ENCODE measurements at regions not wholly inside any gene's neighbourhood (a gene's known extent, or its start where the extent isn't known, plus 50 kb on each side); places are given as distances from the start of the nearest gene placed in this dataset.
"Not testable (repeated sequence)": the region's sequence is repeated elsewhere in the genome, so short reads cannot be mapped to it uniquely, and the experiment has no call there.

GRCh38 chr10:78585952-78586351, 482.8 kb upstream of the ZMIZ1 start:
- DNase-seq (ENCODE audit: low spot score): no peak

- no peak for DNase-seq (ENCODE audit: low spot score)
These were observed 480.5 kb upstream of the ZMIZ1 start for GRCh38 chr10:78588194-78588811.

- no peak for DNase-seq (ENCODE audit: low spot score)
These were observed 479.1 kb upstream of the ZMIZ1 start for GRCh38 chr10:78589687-78590086.

GRCh38 chr10:78591066-78591465, 477.7 kb upstream of the ZMIZ1 start:
- no peak for DNase-seq (ENCODE audit: low spot score)

GRCh38 chr10:78594559-78595268, 474.1 kb upstream of the ZMIZ1 start:
- no peak for DNase-seq (ENCODE audit: low spot score)

GRCh38 chr10:78595269-78595619, 473.5 kb upstream of the ZMIZ1 start:
- DNase-seq (ENCODE audit: low spot score): no peak

- DNase-seq (ENCODE audit: low spot score): no peak
These were observed 472.2 kb upstream of the ZMIZ1 start for GRCh38 chr10:78596556-78596955.

- no peak for DNase-seq (ENCODE audit: low spot score)
These were observed 470.8 kb upstream of the ZMIZ1 start for GRCh38 chr10:78597796-78598555.

- DNase-seq (ENCODE audit: low spot score): no peak
These were observed 469.5 kb upstream of the ZMIZ1 start for GRCh38 chr10:78599122-78599853.

GRCh38 chr10:78600121-78600665, 468.6 kb upstream of the ZMIZ1 start:
- no peak for DNase-seq (ENCODE audit: low spot score)

GRCh38 chr10:78600740-78601139, 468.0 kb upstream of the ZMIZ1 start:
- no peak for DNase-seq (ENCODE audit: low spot score)

- no peak for DNase-seq (ENCODE audit: low spot score)
These were observed 466.4 kb upstream of the ZMIZ1 start for GRCh38 chr10:78602201-78602932.

- DNase-seq (ENCODE audit: low spot score): no peak
These were observed 464.5 kb upstream of the ZMIZ1 start for GRCh38 chr10:78604286-78604685.

- no peak for DNase-seq (ENCODE audit: low spot score)
These were observed 464.0 kb upstream of the ZMIZ1 start for GRCh38 chr10:78604721-78605120.

GRCh38 chr10:78605800-78606350, 462.9 kb upstream of the ZMIZ1 start:
- peak; percentile 42 for DNase-seq (ENCODE audit: low spot score)

GRCh38 chr10:78606766-78607165, 462.0 kb upstream of the ZMIZ1 start:
- DNase-seq (ENCODE audit: low spot score): not testable (repeated sequence)

GRCh38 chr10:78609976-78610375, 458.8 kb upstream of the ZMIZ1 start:
- no peak for DNase-seq (ENCODE audit: low spot score)

GRCh38 chr10:78613132-78613531, 455.6 kb upstream of the ZMIZ1 start:
- DNase-seq (ENCODE audit: low spot score): no peak

GRCh38 chr10:78614267-78614666, 454.5 kb upstream of the ZMIZ1 start:
- DNase-seq (ENCODE audit: low spot score): no peak

GRCh38 chr10:78614744-78615143, 454.0 kb upstream of the ZMIZ1 start:
- no peak for DNase-seq (ENCODE audit: low spot score)

GRCh38 chr10:78616125-78616695, 452.6 kb upstream of the ZMIZ1 start:
- no peak for DNase-seq (ENCODE audit: low spot score)

All from H4 (cell line).